ENCODE measurements at regions not wholly inside any gene's neighbourhood (a gene's known extent, or its start where the extent isn't known, plus 50 kb on each side); places are given as distances from the start of the nearest gene placed in this dataset.
A peak's percentile ranks its signal among the peaks of the same experiment; 100 is the strongest.

- Histone ChIP-seq H3K27me3 (ENCODE audit: insufficient read depth, low read depth, severe bottlenecking) (no peaks in the 10 kb centered on the region), H3K4me3 (ENCODE audit: low read depth, low read length) (no peak overlapping the region), H3K27ac (no peak overlapping the region), H3K36me3 (no peaks in the 10 kb centered on the region), H3K9me3 (ENCODE audit: severe bottlenecking) (no peaks in the 10 kb centered on the region)
- TF ChIP-seq CTCF (IDR thresholded peaks at IDR 0.05; ENCODE audit: low read depth, low read length): no peak
- no peak for DNase-seq
These were observed 162.2 kb upstream of the TOM1L1 start for GRCh38 chr17:54738496-54738895.

- Histone ChIP-seq H3K27ac (no peak overlapping the region), H3K9me3 (ENCODE audit: severe bottlenecking) (peaks cover 4% of the 10 kb centered on the region), H3K27me3 (ENCODE audit: insufficient read depth, low read depth, severe bottlenecking) (no peaks in the 10 kb centered on the region), H3K36me3 (no peaks in the 10 kb centered on the region), H3K4me3 (ENCODE audit: low read depth, low read length) (no peak overlapping the region)
- DNase-seq: no peak
- no peak for TF ChIP-seq CTCF (IDR thresholded peaks at IDR 0.05; ENCODE audit: low read depth, low read length)
These were observed 155.9 kb upstream of the TOM1L1 start for GRCh38 chr17:54744750-54745149.

GRCh38 chr17:54745239-54745638, 155.4 kb upstream of the TOM1L1 start:
- H3K36me3 ChIP-seq: no peaks in the 10 kb centered on the region
- H3K27ac ChIP-seq: no peak overlapping the region
- no peak for TF ChIP-seq CTCF (IDR thresholded peaks at IDR 0.05; ENCODE audit: low read depth, low read length)
- no peaks in the 10 kb centered on the region for H3K27me3 ChIP-seq (ENCODE audit: insufficient read depth, low read depth, severe bottlenecking)
- no peak for DNase-seq
- H3K9me3 ChIP-seq (ENCODE audit: severe bottlenecking): peaks cover 4% of the 10 kb centered on the region
- H3K4me3 ChIP-seq (ENCODE audit: low read depth, low read length): no peak overlapping the region

- no peaks in the 10 kb centered on the region for H3K27me3 ChIP-seq (ENCODE audit: insufficient read depth, low read depth, severe bottlenecking)
- TF ChIP-seq CTCF (IDR thresholded peaks at IDR 0.05; ENCODE audit: low read depth, low read length): no peak
- no peak for DNase-seq
- H3K27ac ChIP-seq: no peak overlapping the region
- H3K9me3 ChIP-seq (ENCODE audit: severe bottlenecking): peaks cover 4% of the 10 kb centered on the region
- no peak overlapping the region for H3K4me3 ChIP-seq (ENCODE audit: low read depth, low read length)
- no peaks in the 10 kb centered on the region for H3K36me3 ChIP-seq
These were observed 154.8 kb upstream of the TOM1L1 start for GRCh38 chr17:54745862-54746261.

GRCh38 chr17:54749157-54749556, 151.5 kb upstream of the TOM1L1 start:
- H3K27me3 ChIP-seq (ENCODE audit: insufficient read depth, low read depth, severe bottlenecking): no peaks in the 10 kb centered on the region
- DNase-seq: peak; percentile 21

More at GRCh38 chr17:54749157-54749556, 151.5 kb upstream of the TOM1L1 start:
- H3K36me3 ChIP-seq: no peaks in the 10 kb centered on the region
- peaks cover 4% of the 10 kb centered on the region for H3K9me3 ChIP-seq (ENCODE audit: severe bottlenecking)
- peak; percentile 67 for TF ChIP-seq CTCF (IDR thresholded peaks at IDR 0.05; ENCODE audit: low read depth, low read length)
- no peak overlapping the region for H3K4me3 ChIP-seq (ENCODE audit: low read depth, low read length)
- H3K27ac ChIP-seq: no peak overlapping the region
